GM12801 (cell line): ENCODE measurements at regions not wholly inside any gene's neighbourhood (a gene's known extent, or its start where the extent isn't known, plus 50 kb on each side); places are given as distances from the start of the nearest gene placed in this dataset.

ENCODE experiments used
- TF ChIP-seq, protein P1 (sequence below): IDR thresholded peaks from one replicate; pipeline ENCODE4 v1.5.1; 2011; ENCODE audit warnings: control low read depth; ENCODE audit not compliant: insufficient read length; ENCODE audit errors: extremely low read depth

GRCh38 chr3:67154429-67154828 lies 156.3 kb downstream of the KBTBD8 start:
- TF ChIP-seq, protein P1, sequence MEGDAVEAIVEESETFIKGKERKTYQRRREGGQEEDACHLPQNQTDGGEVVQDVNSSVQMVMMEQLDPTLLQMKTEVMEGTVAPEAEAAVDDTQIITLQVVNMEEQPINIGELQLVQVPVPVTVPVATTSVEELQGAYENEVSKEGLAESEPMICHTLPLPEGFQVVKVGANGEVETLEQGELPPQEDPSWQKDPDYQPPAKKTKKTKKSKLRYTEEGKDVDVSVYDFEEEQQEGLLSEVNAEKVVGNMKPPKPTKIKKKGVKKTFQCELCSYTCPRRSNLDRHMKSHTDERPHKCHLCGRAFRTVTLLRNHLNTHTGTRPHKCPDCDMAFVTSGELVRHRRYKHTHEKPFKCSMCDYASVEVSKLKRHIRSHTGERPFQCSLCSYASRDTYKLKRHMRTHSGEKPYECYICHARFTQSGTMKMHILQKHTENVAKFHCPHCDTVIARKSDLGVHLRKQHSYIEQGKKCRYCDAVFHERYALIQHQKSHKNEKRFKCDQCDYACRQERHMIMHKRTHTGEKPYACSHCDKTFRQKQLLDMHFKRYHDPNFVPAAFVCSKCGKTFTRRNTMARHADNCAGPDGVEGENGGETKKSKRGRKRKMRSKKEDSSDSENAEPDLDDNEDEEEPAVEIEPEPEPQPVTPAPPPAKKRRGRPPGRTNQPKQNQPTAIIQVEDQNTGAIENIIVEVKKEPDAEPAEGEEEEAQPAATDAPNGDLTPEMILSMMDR, result no peak

GRCh38 chr3:67167481-67167880 lies 169.4 kb downstream of the KBTBD8 start:
- TF ChIP-seq, protein P1, result no peak

DNA sequence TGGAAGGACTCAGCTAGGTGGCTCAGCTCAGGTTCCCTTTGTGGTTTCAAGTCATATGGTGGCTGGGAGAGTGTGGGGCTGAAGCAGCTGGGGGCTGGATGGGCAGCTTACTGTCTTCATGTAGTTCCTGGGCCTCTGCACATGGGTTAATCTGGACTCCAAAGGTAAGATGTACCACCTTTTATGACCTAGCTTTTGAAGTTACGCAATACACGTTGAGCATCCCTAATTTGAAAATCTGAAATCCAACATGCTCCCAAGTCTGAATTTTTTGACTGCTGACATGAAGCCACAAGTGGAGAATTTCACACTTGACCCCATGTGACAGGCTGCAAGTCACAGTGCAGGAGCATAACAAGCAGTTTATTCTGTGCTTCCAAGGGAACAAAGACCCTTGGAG lies 173.7 kb downstream of the KBTBD8 start:
- TF ChIP-seq, protein P1, result no peak

- TF ChIP-seq, protein P1, result no peak
Observed at GRCh38 chr3:67176396-67176795, 178.3 kb downstream of the KBTBD8 start.

DNA sequence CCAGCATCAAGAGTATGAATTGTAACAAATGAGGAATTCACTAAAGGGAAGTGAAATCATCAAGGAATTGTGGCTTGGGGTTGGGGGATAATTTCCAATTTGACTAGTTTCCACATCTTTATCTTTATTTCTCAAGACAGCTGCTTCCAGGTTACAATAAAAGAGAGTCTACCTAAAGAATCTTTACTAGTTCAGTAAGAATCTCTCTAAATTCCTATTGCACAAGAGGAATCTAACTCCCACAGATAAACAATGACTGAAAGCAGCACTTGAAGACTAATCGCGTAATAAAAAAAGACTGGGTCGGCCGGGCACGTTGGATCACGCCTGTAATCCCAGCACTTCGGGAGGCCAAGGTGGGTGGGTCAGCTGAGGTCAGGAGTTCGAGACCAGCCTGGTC lies 194.4 kb downstream of the KBTBD8 start:
- TF ChIP-seq, protein P1, result no peak

- TF ChIP-seq, protein P1, result no peak
Observed at GRCh38 chr3:67196677-67197076, 198.6 kb downstream of the KBTBD8 start.

DNA sequence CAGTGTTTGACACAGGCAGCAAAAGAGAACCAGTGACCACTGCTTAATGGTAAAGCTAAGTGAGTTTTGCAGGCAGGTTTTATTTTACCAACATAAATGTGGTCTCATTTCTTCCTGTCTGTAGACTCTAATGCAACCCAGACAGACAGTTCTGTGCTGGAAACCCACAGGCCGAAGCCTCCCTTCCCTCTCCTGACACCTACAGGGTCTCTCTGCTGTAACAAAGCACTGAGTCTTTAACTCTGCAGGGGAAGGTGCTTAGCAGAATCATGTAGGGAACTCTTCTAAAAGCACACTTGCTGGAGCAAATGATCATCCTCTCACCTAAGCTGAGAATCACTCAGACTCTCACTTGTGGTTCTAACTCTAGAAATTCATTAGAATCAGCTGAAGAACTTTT lies 200.3 kb downstream of the KBTBD8 start:
- TF ChIP-seq, protein P1, result no peak

DNA sequence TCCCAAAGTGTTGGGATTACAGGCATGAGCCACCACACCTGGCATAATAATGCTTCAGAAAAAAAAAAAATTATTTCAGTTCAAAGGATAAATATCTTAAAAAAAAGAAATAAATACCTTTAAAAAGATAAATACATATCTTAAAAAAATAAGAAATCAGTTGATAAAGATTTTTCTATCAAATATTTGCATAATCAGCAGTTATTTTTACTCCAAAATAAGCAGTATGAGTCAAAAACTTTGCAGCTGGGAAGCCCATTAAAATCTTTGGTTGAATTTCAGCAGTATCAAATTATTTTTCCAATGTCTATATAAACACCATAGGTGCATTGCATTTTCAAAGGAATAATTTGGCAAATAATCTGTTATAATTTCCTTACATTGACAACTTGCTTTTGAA lies 202.5 kb downstream of the KBTBD8 start:
- TF ChIP-seq, protein P1, result no peak
